MM.1S (cell line): ENCODE measurements at regions not wholly inside any gene's neighbourhood (a gene's known extent, or its start where the extent isn't known, plus 50 kb on each side); places are given as distances from the start of the nearest gene placed in this dataset.

Experiments
- DNase-seq: peaks from one replicate; pipeline ENCODE4 v3.0.0-alpha.2; 2015
- H2AFZ ChIP-seq: fragments of 300-600 bp; sonication (generic); 2 replicates; pipeline ENCODE4 v1.6.0; 2016; ENCODE audit warnings: antibody characterized with exemption, low read length
- H3F3A ChIP-seq: fragments of 300-600 bp; sonication (generic); 2 replicates; pipeline ENCODE4 v1.6.1; 2016; ENCODE audit warnings: mild to moderate bottlenecking, antibody characterized with exemption, low read length, moderate library complexity, mixed read lengths; ENCODE audit not compliant: insufficient read depth
- H3K27ac ChIP-seq: fragments of 300-600 bp; sonication (generic); 2 replicates; pipeline ENCODE4 v1.5.1; 2016; ENCODE audit warnings: mild to moderate bottlenecking, low read length
- H3K27me3 ChIP-seq: fragments of 300-600 bp; sonication (generic); replicated peaks from 2 replicates; pipeline ENCODE4 v1.6.0; 2016; ENCODE audit warnings: low read length; ENCODE audit not compliant: insufficient read depth
- H3K36me3 ChIP-seq: fragments of 300-600 bp; sonication (generic); replicated peaks from 2 replicates; pipeline ENCODE4 v1.6.1; 2016; ENCODE audit warnings: mild to moderate bottlenecking, low read length, mixed read lengths; ENCODE audit not compliant: insufficient read depth
- H3K4me1 ChIP-seq: fragments of 300-600 bp; sonication (generic); 2 replicates; pipeline ENCODE4 v1.6.1; 2016; ENCODE audit warnings: low read length, mixed read lengths
- H3K4me2 ChIP-seq: fragments of 300-600 bp; sonication (generic); 2 replicates; pipeline ENCODE4 v1.6.0; 2016; ENCODE audit warnings: low read depth, low read length
- H3K4me3 ChIP-seq: fragments of 300-600 bp; sonication (generic); 2 replicates; pipeline ENCODE4 v1.5.1; 2016; ENCODE audit warnings: low read length, mixed read lengths
- H3K79me2 ChIP-seq: fragments of 300-600 bp; sonication (generic); 2 replicates; pipeline ENCODE4 v1.6.1; 2016; ENCODE audit warnings: mixed run types, low read length, mixed read lengths
- H3K9ac ChIP-seq: fragments of 300-600 bp; sonication (generic); 2 replicates; pipeline ENCODE4 v1.6.1; 2016; ENCODE audit warnings: low read length, mixed read lengths
- H3K9me2 ChIP-seq: fragments of 300-600 bp; sonication (generic); replicated peaks from 2 replicates; pipeline ENCODE4 v1.6.1; 2016; ENCODE audit warnings: mild to moderate bottlenecking, low read length, mixed read lengths; ENCODE audit not compliant: insufficient read depth
- H3K9me3 ChIP-seq: fragments of 300-600 bp; sonication (generic); replicated peaks from 2 replicates; pipeline ENCODE4 v1.6.1; 2016; ENCODE audit warnings: mild to moderate bottlenecking, low read length, mixed read lengths; ENCODE audit not compliant: insufficient read depth
- H4K20me1 ChIP-seq: fragments of 300-600 bp; sonication (generic); 2 replicates; pipeline ENCODE4 v1.6.1; 2016; ENCODE audit warnings: mild to moderate bottlenecking, low read length, moderate library complexity, mixed read lengths; ENCODE audit not compliant: insufficient read depth
- CTCF ChIP-seq: fragments of 300-600 bp; sonication (generic); IDR thresholded peaks from 2 replicates; pipeline ENCODE4 v1.5.1; 2016; ENCODE audit warnings: antibody characterized with exemption, low read length, mixed read lengths
- EZH2 ChIP-seq: fragments of 300-600 bp; sonication (generic); optimal IDR thresholded peaks from 2 replicates; pipeline ENCODE3; 2017; ENCODE audit warnings: low read depth, mild to moderate bottlenecking, antibody characterized with exemption, low read length, mixed read lengths
- EZH2phosphoT487 ChIP-seq: fragments of 300-600 bp; sonication (generic); IDR thresholded peaks from 2 replicates; pipeline ENCODE4 v1.6.1; 2018; ENCODE audit warnings: antibody characterized with exemption, low read length

GRCh38 chr7:85573346-85573745 is 386.5 kb upstream of the SEMA3D start:
- Histone ChIP-seq H3F3A (no peaks in the 10 kb centered on the region), H3K9me2 (no peaks in the 10 kb centered on the region), H3K27ac (no peak overlapping the region), H3K9ac (no peak overlapping the region), H3K4me2 (no peak overlapping the region), H3K36me3 (no peaks in the 10 kb centered on the region), H3K27me3 (no peaks in the 10 kb centered on the region), H3K9me3 (no peaks in the 10 kb centered on the region), H3K79me2 (no peaks in the 10 kb centered on the region), H4K20me1 (no peaks in the 10 kb centered on the region), H2AFZ (no peak overlapping the region), H3K4me3 (no peak overlapping the region), H3K4me1 (no peaks in the 10 kb centered on the region)
- TF ChIP-seq EZH2phosphoT487 = no peak
- no peak for TF ChIP-seq CTCF
- no peak for TF ChIP-seq EZH2
- DNase-seq = no peak

- no peaks in the 10 kb centered on the region for H3K9me3 ChIP-seq
- DNase-seq = no peak
- no peaks in the 10 kb centered on the region; the same call in 1 of the 2 replicates for H3K4me1 ChIP-seq
- no peak overlapping the region for H3K4me3 ChIP-seq
- H3K9me2 ChIP-seq = no peaks in the 10 kb centered on the region
- no peaks in the 10 kb centered on the region for H3K27me3 ChIP-seq
- H3F3A ChIP-seq = no peaks in the 10 kb centered on the region
- no peak overlapping the region for H3K9ac ChIP-seq
- no peaks in the 10 kb centered on the region for H3K36me3 ChIP-seq
- H3K4me2 ChIP-seq = no peak overlapping the region
- no peaks in the 10 kb centered on the region for H4K20me1 ChIP-seq
- no peak overlapping the region for H2AFZ ChIP-seq
- TF ChIP-seq CTCF (no peak), EZH2 (no peak), EZH2phosphoT487 (no peak)
- H3K27ac ChIP-seq = no peak overlapping the region
- H3K79me2 ChIP-seq = no peaks in the 10 kb centered on the region
Observed at GRCh38 chr7:85570898-85571297, 384.0 kb upstream of the SEMA3D start.

GRCh38 chr7:85567983-85568382 is 381.1 kb upstream of the SEMA3D start:
- H3K9me3 ChIP-seq = no peaks in the 10 kb centered on the region
- TF ChIP-seq EZH2phosphoT487 (no peak), CTCF (no peak), EZH2 (no peak)
- no peak overlapping the region for H3K4me3 ChIP-seq
- H2AFZ ChIP-seq = no peak overlapping the region
- H3K27ac ChIP-seq = no peak overlapping the region
- no peaks in the 10 kb centered on the region for H3F3A ChIP-seq
- no peaks in the 10 kb centered on the region for H4K20me1 ChIP-seq
- H3K27me3 ChIP-seq = no peaks in the 10 kb centered on the region
- no peaks in the 10 kb centered on the region; the same call in 1 of the 2 replicates for H3K4me1 ChIP-seq
- DNase-seq = peak; percentile 36
- H3K36me3 ChIP-seq = no peaks in the 10 kb centered on the region
- no peaks in the 10 kb centered on the region for H3K79me2 ChIP-seq
- H3K9ac ChIP-seq = no peak overlapping the region
- H3K9me2 ChIP-seq = no peaks in the 10 kb centered on the region
- peak overlapping the region; percentile 7; the same call in 1 of the 2 replicates for H3K4me2 ChIP-seq
